Endothelial cell of umbilical vein (primary cell): ENCODE measurements at regions not wholly inside any gene's neighbourhood (a gene's known extent, or its start where the extent isn't known, plus 50 kb on each side); places are given as distances from the start of the nearest gene placed in this dataset.

Experiments
- BruUV-seq: library from RNA; stranded (reverse); fragments of 400-500 nt; replicated peaks from 2 replicates; lab custom pipeline; 2021; lab: Mats Ljungman, UMichigan
- CTCF ChIA-PET: fragments of 300-600, 350-600 bp; sonication (Branson Sonifier 250); formaldehyde crosslinking; loops from one replicate; lab custom pipeline; 2021; ENCODE audit warnings: antibody characterized with exemption, inconsistent platforms; lab: Charles Lee
- POLR2A ChIA-PET: fragments of 300-600, 350-600 bp; sonication (Branson Sonifier 250); formaldehyde crosslinking; loops from one replicate; lab custom pipeline; 2021; ENCODE audit warnings: antibody characterized with exemption, inconsistent platforms; lab: Charles Lee
- DNase-seq: peaks from one replicate; pipeline ENCODE4 v3.0.0-alpha.2; 2011; ENCODE audit warnings: low read depth, low spot score
- FAIRE-seq: peaks from 2 replicates; lab custom pipeline; 2011; peaks lifted over from hg19 to GRCh38; lab: Jason Lieb, UNC
- H2AFZ ChIP-seq: 2 replicates; pipeline ENCODE4 v1.6.0; 2012; ENCODE audit warnings: low read depth, low read length, control low read depth, inconsistent platforms
- H3K27ac ChIP-seq: 2 replicates; pipeline ENCODE4 v1.5.1; 2011; ENCODE audit warnings: low read depth, mild to moderate bottlenecking, control low read depth, low read length, moderate library complexity; ENCODE audit not compliant: insufficient read depth
- H3K27me3 ChIP-seq, 2 experiments: 2 replicates each; pipeline versions ENCODE4 v1.6.0 to v1.6.1; 2011; ENCODE audit warnings: low read length in 2 of 2, mixed read lengths in 1 of 2; ENCODE audit not compliant: control insufficient read depth in 2 of 2, insufficient read depth in 2 of 2
- H3K36me3 ChIP-seq, 2 experiments: 2 replicates in 1 of 2; 3 replicates in 1 of 2; pipeline ENCODE4 v1.5.1; 2011; ENCODE audit warnings: low read length in 2 of 2, mild to moderate bottlenecking in 1 of 2, moderate library complexity in 1 of 2; ENCODE audit not compliant: control insufficient read depth in 2 of 2, insufficient read depth in 2 of 2; ENCODE audit errors: extremely low read depth in 1 of 2
- H3K4me1 ChIP-seq: 3 replicates; pipeline ENCODE4 v1.5.1; 2011; ENCODE audit warnings: mild to moderate bottlenecking, low read length; ENCODE audit not compliant: control insufficient read depth, insufficient read depth; ENCODE audit errors: extremely low read depth
- H3K4me2 ChIP-seq: 2 replicates; pipeline ENCODE4 v1.6.1; 2011; ENCODE audit warnings: low read length, control low read depth, mixed read lengths; ENCODE audit not compliant: insufficient read depth
- H3K4me3 ChIP-seq, 3 experiments: fragments of 200-600 bp in 1 of 3; sonication (generic), shearing (Covaris generic) in 1 of 3; replicated peaks in 1 of 3; 2 replicates each; pipeline ENCODE4 v1.5.1; 2011 to 2016; ENCODE audit warnings: control low read depth in 3 of 3, low read length in 3 of 3, mild to moderate bottlenecking in 2 of 3, inconsistent platforms in 1 of 3, low read depth in 1 of 3, moderate library complexity in 1 of 3; ENCODE audit not compliant: insufficient read depth in 1 of 3
- H3K79me2 ChIP-seq: 2 replicates; pipeline ENCODE4 v1.6.0; 2012; ENCODE audit warnings: low read length, inconsistent platforms; ENCODE audit not compliant: control insufficient read depth, insufficient read depth
- H3K9ac ChIP-seq: replicated peaks from 2 replicates; pipeline ENCODE3; 2011; ENCODE audit warnings: low read length, control low read depth; ENCODE audit not compliant: insufficient read depth; ENCODE audit errors: extremely low read depth
- H3K9me1 ChIP-seq: replicated peaks from 3 replicates; pipeline ENCODE4 v1.6.0; 2011; ENCODE audit warnings: mild to moderate bottlenecking, low read length; ENCODE audit not compliant: control insufficient read depth, insufficient read depth; ENCODE audit errors: extremely low read depth
- H3K9me3 ChIP-seq: replicated peaks from 2 replicates; pipeline ENCODE4 v1.5.1; 2012; ENCODE audit warnings: low read length, inconsistent platforms; ENCODE audit not compliant: control insufficient read depth, insufficient read depth
- H4K20me1 ChIP-seq: replicated peaks from 2 replicates; pipeline ENCODE3; 2011; ENCODE audit warnings: mild to moderate bottlenecking, low read length; ENCODE audit not compliant: control insufficient read depth, insufficient read depth; ENCODE audit errors: extremely low read depth
- EZH2 ChIP-seq: IDR thresholded peaks from 2 replicates; pipeline ENCODE4 v1.6.1; 2012; ENCODE audit warnings: borderline replicate concordance, low read depth, mild to moderate bottlenecking, moderate library complexity, low read length, inconsistent platforms; ENCODE audit not compliant: severe bottlenecking
- FOS ChIP-seq: IDR thresholded peaks from 2 replicates; pipeline ENCODE4 v1.6.1; 2011; ENCODE audit warnings: mild to moderate bottlenecking, low read length, moderate library complexity, borderline replicate concordance; ENCODE audit not compliant: insufficient read depth
- GATA2 ChIP-seq: IDR thresholded peaks from 2 replicates; pipeline ENCODE4 v1.7.0; 2011; ENCODE audit warnings: low read depth, mild to moderate bottlenecking, moderate library complexity, mixed read lengths, low read length; ENCODE audit not compliant: insufficient read length, insufficient read depth
- JUN ChIP-seq: IDR thresholded peaks from 2 replicates; pipeline ENCODE4 v1.6.1; 2011; ENCODE audit warnings: borderline replicate concordance, low read depth; ENCODE audit not compliant: insufficient read length, insufficient read depth
- MYC ChIP-seq: IDR thresholded peaks from one replicate; pipeline ENCODE4 v1.6.1; 2011; ENCODE audit warnings: mild to moderate bottlenecking, low read depth, low read length
- POLR2A ChIP-seq: IDR thresholded peaks from 2 replicates; pipeline ENCODE4 v1.6.1; 2012; ENCODE audit warnings: low read depth, mild to moderate bottlenecking, control low read depth, low read length
- POLR2AphosphoS5 ChIP-seq: IDR thresholded peaks from 2 replicates; pipeline ENCODE4 v1.6.1; 2012; ENCODE audit warnings: low read depth, mild to moderate bottlenecking, control low read depth, low read length, moderate library complexity; ENCODE audit not compliant: insufficient read depth
- dilution Hi-C: fragments of 300-500 bp; cut with MboI; formaldehyde crosslinking; loops from one replicate; pipeline ENCODE4 v1.15.0; 2019; ENCODE audit warnings: low sequenced_read_pairs; ENCODE audit not compliant: extremely low pct_ligation_motif_present
- intact Hi-C: fragments of 100-400 bp; cut with micrococcal nuclease; formaldehyde crosslinking; loops from one replicate; pipeline ENCODE4 v1.10.0; 2022
- TF ChIP-seq, protein P1 (sequence below): IDR thresholded peaks from 2 replicates; pipeline ENCODE4 v1.6.1; 2011; ENCODE audit not compliant: insufficient read depth, insufficient read length
- TF ChIP-seq, protein P2 (sequence below), 2 donors: IDR thresholded peaks; 1 replicate in 1 of 2; 2 replicates in 1 of 2; pipeline ENCODE4 v1.5.1; 2011; ENCODE audit warnings: low read length in 2 of 2, mild to moderate bottlenecking in 2 of 2, moderate library complexity in 2 of 2, control low read depth in 1 of 2, inconsistent platforms in 1 of 2, low read depth in 1 of 2; ENCODE audit not compliant: insufficient read depth in 1 of 2; ENCODE audit errors: extremely low read depth in 1 of 2

DNA sequence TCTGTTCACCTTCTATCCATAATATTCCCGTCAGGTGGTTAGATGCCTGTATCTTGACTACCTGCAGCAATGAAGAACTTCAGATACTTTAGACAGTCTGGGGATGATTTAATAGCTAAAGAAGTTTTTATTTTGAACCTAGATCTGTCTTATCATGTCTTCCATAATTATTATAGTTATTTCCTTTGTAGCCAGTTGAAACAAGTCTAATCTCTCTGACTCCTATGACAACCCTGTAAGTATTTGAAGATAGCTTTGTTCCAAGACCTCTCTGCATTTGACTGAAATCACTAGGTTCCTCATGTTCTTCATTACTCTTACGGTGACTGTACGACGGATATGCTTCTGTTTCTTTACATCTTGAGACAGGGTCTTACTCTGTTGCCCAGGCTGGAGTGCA is 316.6 kb upstream of the BMP2 start:
- no peak overlapping the region for H3K4me3 ChIP-seq
- H3K36me3 ChIP-seq: no peaks in the 10 kb centered on the region
- no peak overlapping the region for H2AFZ ChIP-seq
- FAIRE-seq (no peak), DNase-seq (no peak)
- no peaks in the 10 kb centered on the region for H4K20me1 ChIP-seq
- POLR2A ChIA-PET: no interaction called here
- dilution Hi-C loops: no loop called here
- CTCF ChIA-PET: no interaction called here
- no peaks in the 10 kb centered on the region for H3K4me1 ChIP-seq
- no peaks in the 10 kb centered on the region for H3K27me3 ChIP-seq
- no peaks in the 10 kb centered on the region for H3K9me1 ChIP-seq
- H3K9me3 ChIP-seq: no peaks in the 10 kb centered on the region
- H3K4me2 ChIP-seq: no peak overlapping the region
- H3K27ac ChIP-seq: no peak overlapping the region
- H3K9ac ChIP-seq: no peak overlapping the region
- H3K79me2 ChIP-seq: no peaks in the 10 kb centered on the region
- intact Hi-C loops: no loop called here
- TF ChIP-seq POLR2A (no peak), FOS (no peak), MYC (no peak), EZH2 (no peak), GATA2 (no peak), POLR2AphosphoS5 (no peak), JUN (no peak)
- TF ChIP-seq, protein P1, sequence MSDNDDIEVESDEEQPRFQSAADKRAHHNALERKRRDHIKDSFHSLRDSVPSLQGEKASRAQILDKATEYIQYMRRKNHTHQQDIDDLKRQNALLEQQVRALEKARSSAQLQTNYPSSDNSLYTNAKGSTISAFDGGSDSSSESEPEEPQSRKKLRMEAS: no peak
- TF ChIP-seq, protein P2, sequence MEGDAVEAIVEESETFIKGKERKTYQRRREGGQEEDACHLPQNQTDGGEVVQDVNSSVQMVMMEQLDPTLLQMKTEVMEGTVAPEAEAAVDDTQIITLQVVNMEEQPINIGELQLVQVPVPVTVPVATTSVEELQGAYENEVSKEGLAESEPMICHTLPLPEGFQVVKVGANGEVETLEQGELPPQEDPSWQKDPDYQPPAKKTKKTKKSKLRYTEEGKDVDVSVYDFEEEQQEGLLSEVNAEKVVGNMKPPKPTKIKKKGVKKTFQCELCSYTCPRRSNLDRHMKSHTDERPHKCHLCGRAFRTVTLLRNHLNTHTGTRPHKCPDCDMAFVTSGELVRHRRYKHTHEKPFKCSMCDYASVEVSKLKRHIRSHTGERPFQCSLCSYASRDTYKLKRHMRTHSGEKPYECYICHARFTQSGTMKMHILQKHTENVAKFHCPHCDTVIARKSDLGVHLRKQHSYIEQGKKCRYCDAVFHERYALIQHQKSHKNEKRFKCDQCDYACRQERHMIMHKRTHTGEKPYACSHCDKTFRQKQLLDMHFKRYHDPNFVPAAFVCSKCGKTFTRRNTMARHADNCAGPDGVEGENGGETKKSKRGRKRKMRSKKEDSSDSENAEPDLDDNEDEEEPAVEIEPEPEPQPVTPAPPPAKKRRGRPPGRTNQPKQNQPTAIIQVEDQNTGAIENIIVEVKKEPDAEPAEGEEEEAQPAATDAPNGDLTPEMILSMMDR (IDR thresholded peaks at IDR 0.05; ENCODE audit: extremely low read depth in 1 of 2, insufficient read depth in 1 of 2, low read depth in 1 of 2, low read length in 2 of 2): no peak
- no TSS peak for BruUV-seq
